PC-3 (cell line): ENCODE measurements at regions not wholly inside any gene's neighbourhood (a gene's known extent, or its start where the extent isn't known, plus 50 kb on each side); places are given as distances from the start of the nearest gene placed in this dataset.
A peak's percentile ranks its signal among the peaks of the same experiment; 100 is the strongest.

Experiments
- ATAC-seq: fragments of 200-7000 bp; cut with Tn5 transposase; 2 replicates; pipeline ENCODE4 v1.9.1; 2020; ENCODE audit warnings: mild to moderate bottlenecking, moderate library complexity
- BruUV-seq: library from RNA; stranded (reverse); fragments of 400-500 nt; replicated peaks from 2 replicates; lab custom pipeline; 2021; lab: Mats Ljungman, UMichigan
- CTCF ChIA-PET: fragments of 300-600 bp; sonication (Branson Sonifier 250); formaldehyde crosslinking; loops from one replicate; lab custom pipeline; 2022; ENCODE audit warnings: antibody characterized with exemption; lab: Charles Lee
- POLR2A ChIA-PET: fragments of 300-600 bp; sonication (Branson Sonifier 250); formaldehyde crosslinking; loops from one replicate; lab custom pipeline; 2022; ENCODE audit warnings: antibody characterized with exemption; ENCODE audit not compliant: unreplicated experiment; lab: Charles Lee
- DNase-seq: peaks from one replicate; pipeline ENCODE4 v3.0.0-alpha.2; 2015
- H2AFZ ChIP-seq: fragments of 300-600 bp; sonication (generic); 2 replicates; pipeline ENCODE4 v1.6.0; 2016; ENCODE audit warnings: antibody characterized with exemption, low read length
- H3F3A ChIP-seq: fragments of 300-600 bp; sonication (generic); one replicate; pipeline ENCODE4 v1.6.0; 2017; ENCODE audit warnings: antibody characterized with exemption, low read length, control low read depth, mild to moderate bottlenecking; ENCODE audit not compliant: unreplicated experiment
- H3K27ac ChIP-seq: fragments of 300-600 bp; sonication (generic); 2 replicates; pipeline ENCODE4 v1.5.1; 2016; ENCODE audit warnings: mild to moderate bottlenecking, low read length
- H3K27me3 ChIP-seq: fragments of 300-600 bp; sonication (generic); 2 replicates; pipeline ENCODE4 v1.6.1; 2016; ENCODE audit warnings: low read length, mixed read lengths
- H3K36me3 ChIP-seq: fragments of 300-600 bp; sonication (generic); 2 replicates; pipeline ENCODE4 v1.6.1; 2016; ENCODE audit warnings: low read depth, mixed run types, low read length, mixed read lengths
- H3K4me1 ChIP-seq: fragments of 300-600 bp; sonication (generic); 2 replicates; pipeline ENCODE4 v1.5.1; 2016; ENCODE audit warnings: low read length; ENCODE audit not compliant: insufficient read depth
- H3K4me2 ChIP-seq: fragments of 300-600 bp; sonication (generic); 2 replicates; pipeline ENCODE4 v1.6.0; 2016; ENCODE audit warnings: low read length
- H3K4me3 ChIP-seq: fragments of 300-600 bp; sonication (generic); 2 replicates; pipeline ENCODE4 v1.5.1; 2016; ENCODE audit warnings: mild to moderate bottlenecking, low read length, mixed read lengths
- H3K79me2 ChIP-seq: fragments of 300-600 bp; sonication (generic); 2 replicates; pipeline ENCODE4 v1.6.1; 2017; ENCODE audit warnings: low read length, mixed read lengths
- H3K9ac ChIP-seq: fragments of 300-600 bp; sonication (generic); 2 replicates; pipeline ENCODE4 v1.6.0; 2016; ENCODE audit warnings: mild to moderate bottlenecking, low read length
- H3K9me2 ChIP-seq: fragments of 300-600 bp; sonication (generic); replicated peaks from 2 replicates; pipeline ENCODE4 v1.6.1; 2016; ENCODE audit warnings: mixed run types, low read length, mixed read lengths
- H3K9me3 ChIP-seq: fragments of 300-600 bp; sonication (generic); 2 replicates; pipeline ENCODE4 v1.6.1; 2016; ENCODE audit warnings: low read length, mixed read lengths
- H4K20me1 ChIP-seq: fragments of 300-600 bp; sonication (generic); 2 replicates; pipeline ENCODE4 v1.6.1; 2016; ENCODE audit warnings: low read length, mixed read lengths
- CTCF ChIP-seq: fragments of 300-600 bp; sonication (generic); conservative IDR thresholded peaks from 2 replicates; pipeline ENCODE4 v1.5.1; 2017; ENCODE audit warnings: antibody characterized with exemption, low read depth, mild to moderate bottlenecking, low read length
- EZH2 ChIP-seq: fragments of 300-600 bp; sonication (generic); IDR thresholded peaks from one replicate; pipeline ENCODE4 v1.6.1; 2017; ENCODE audit warnings: antibody characterized with exemption, mild to moderate bottlenecking, low read length; ENCODE audit not compliant: unreplicated experiment
- EZH2phosphoT487 ChIP-seq: fragments of 300-600 bp; sonication (generic); IDR thresholded peaks from 2 replicates; pipeline ENCODE4 v1.6.1; 2018; ENCODE audit warnings: mild to moderate bottlenecking, antibody characterized with exemption, low read length, borderline replicate concordance
- intact Hi-C: fragments of 100-400 bp; cut with micrococcal nuclease; formaldehyde crosslinking; loops from 2 replicates; pipeline ENCODE4 v1.9.0; 2023

GRCh38 chr6:12230523-12230922, 59.6 kb upstream of the EDN1 start:
- Histone ChIP-seq H3K4me1 (peaks cover 10% of the 10 kb centered on the region), H4K20me1 (no peaks in the 10 kb centered on the region), H3K9me3 (no peaks in the 10 kb centered on the region), H3K36me3 (no peaks in the 10 kb centered on the region), H3K4me2 (no peak overlapping the region), H3F3A (no peaks in the 10 kb centered on the region), H3K4me3 (no peak overlapping the region), H3K9ac (no peak overlapping the region), H3K27me3 (no peaks in the 10 kb centered on the region), H2AFZ (no peak overlapping the region), H3K79me2 (no peaks in the 10 kb centered on the region), H3K9me2 (no peaks in the 10 kb centered on the region), H3K27ac (no peak overlapping the region)
- DNase-seq: no peak
- ATAC-seq: no peak
- intact Hi-C loops: loop anchor here (5.0 kb wide), 1 partner anchor 188 kb away; no protein-coding TSS in a partner anchor
- CTCF ChIA-PET: no interaction called here
- TF ChIP-seq EZH2 (no peak), CTCF (no peak), EZH2phosphoT487 (no peak)
- POLR2A ChIA-PET: no interaction called here
- no TSS peak for BruUV-seq

- DNase-seq (peak; percentile 5), ATAC-seq (no peak)
- no peaks in the 10 kb centered on the region for H3K79me2 ChIP-seq
- no peak overlapping the region for H3K4me2 ChIP-seq
- peaks cover 10% of the 10 kb centered on the region for H3K4me1 ChIP-seq
- ChIA-PET POLR2A (no interaction called here), CTCF (no interaction called here)
- no peaks in the 10 kb centered on the region for H3F3A ChIP-seq
- H3K9me2 ChIP-seq: no peaks in the 10 kb centered on the region
- H3K27me3 ChIP-seq: no peaks in the 10 kb centered on the region
- intact Hi-C loops: loop anchor here (5.0 kb wide), 1 partner anchor 190 kb away; no protein-coding TSS in a partner anchor
- no TSS peak for BruUV-seq
- no peak overlapping the region for H3K9ac ChIP-seq
- H3K27ac ChIP-seq: no peak overlapping the region
- H4K20me1 ChIP-seq: no peaks in the 10 kb centered on the region
- TF ChIP-seq CTCF: no peak
- no peak overlapping the region for H2AFZ ChIP-seq
- no peak overlapping the region for H3K4me3 ChIP-seq
- H3K36me3 ChIP-seq: no peaks in the 10 kb centered on the region
- no peaks in the 10 kb centered on the region for H3K9me3 ChIP-seq
Observed at GRCh38 chr6:12232339-12232738, 57.8 kb upstream of the EDN1 start.

- TF ChIP-seq EZH2phosphoT487: no peak
- no peak for TF ChIP-seq CTCF
- no peak for TF ChIP-seq EZH2
- no TSS peak for BruUV-seq
- ATAC-seq (no peak), DNase-seq (no peak)
- H3K4me2 ChIP-seq: no peak overlapping the region
- intact Hi-C loops: loop anchor here (5.0 kb wide), 1 partner anchor 191 kb away; no protein-coding TSS in a partner anchor
- H3K9me3 ChIP-seq: no peaks in the 10 kb centered on the region
- no peaks in the 10 kb centered on the region for H3K27me3 ChIP-seq
- H2AFZ ChIP-seq: no peak overlapping the region
- H3K9ac ChIP-seq: no peak overlapping the region
- no peak overlapping the region for H3K27ac ChIP-seq
- CTCF ChIA-PET: interaction anchor here (0.7 kb wide), 1 partner anchor 194 kb away, joined by 3 read pairs; no protein-coding TSS in a partner anchor
- H3K79me2 ChIP-seq: no peaks in the 10 kb centered on the region
- no peaks in the 10 kb centered on the region for H3K36me3 ChIP-seq
- no peaks in the 10 kb centered on the region for H3K9me2 ChIP-seq
- no peaks in the 10 kb centered on the region for H4K20me1 ChIP-seq
- H3F3A ChIP-seq: no peaks in the 10 kb centered on the region
- POLR2A ChIA-PET: no interaction called here
- peaks cover 10% of the 10 kb centered on the region for H3K4me1 ChIP-seq
- H3K4me3 ChIP-seq: no peak overlapping the region
Observed at GRCh38 chr6:12232821-12233220, 57.3 kb upstream of the EDN1 start.
